ENCODE measurements at regions not wholly inside any gene's neighbourhood (a gene's known extent, or its start where the extent isn't known, plus 50 kb on each side); places are given as distances from the start of the nearest gene placed in this dataset.

GRCh38 chr7:21370283-21370982, 57.5 kb upstream of the SP4 start:
- no peak for DNase-seq

GRCh38 chr7:21371360-21371759, 56.5 kb upstream of the SP4 start:
- no peak for DNase-seq

- no peak for DNase-seq
Observed at GRCh38 chr7:21373031-21373430, 54.9 kb upstream of the SP4 start.

GRCh38 chr7:21374134-21374533, 53.7 kb upstream of the SP4 start:
- no peak for DNase-seq

GRCh38 chr7:21377545-21377944, 50.3 kb upstream of the SP4 start:
- no peak for DNase-seq
